Ishikawa (cell line): ENCODE measurements at regions not wholly inside any gene's neighbourhood (a gene's known extent, or its start where the extent isn't known, plus 50 kb on each side); places are given as distances from the start of the nearest gene placed in this dataset.

Experiments
- CEBPB ChIP-seq: IDR thresholded peaks from 2 replicates; pipeline ENCODE4 v1.6.1; 2012
- CREB1 ChIP-seq: IDR thresholded peaks from 2 replicates; pipeline ENCODE4 v1.6.1; 2012; ENCODE audit warnings: low read depth
- EGR1 ChIP-seq: IDR thresholded peaks from 2 replicates; pipeline ENCODE4 v1.6.1; 2012
- EP300 ChIP-seq: IDR thresholded peaks from 2 replicates; pipeline ENCODE4 v1.6.1; 2012; ENCODE audit warnings: borderline replicate concordance
- FOXM1 ChIP-seq: IDR thresholded peaks from 2 replicates; pipeline ENCODE4 v1.6.1; 2012; ENCODE audit warnings: low read depth, borderline replicate concordance
- NFIC ChIP-seq: IDR thresholded peaks from 2 replicates; pipeline ENCODE4 v1.6.1; 2012
- RAD21 ChIP-seq: IDR thresholded peaks from 2 replicates; pipeline ENCODE4 v1.6.1; 2012; ENCODE audit warnings: low read depth
- TAF1 ChIP-seq: IDR thresholded peaks from 2 replicates; pipeline ENCODE4 v1.6.1; 2012; ENCODE audit warnings: low read depth, mild to moderate bottlenecking
- TCF12 ChIP-seq: IDR thresholded peaks from 2 replicates; pipeline ENCODE4 v1.6.1; 2012; ENCODE audit warnings: low read depth
- TEAD4 ChIP-seq: IDR thresholded peaks from 2 replicates; pipeline ENCODE4 v1.6.1; 2012
- YY1 ChIP-seq: IDR thresholded peaks from 2 replicates; pipeline ENCODE4 v1.6.1; 2012; ENCODE audit warnings: low read depth
- ZBTB7A ChIP-seq: IDR thresholded peaks from 2 replicates; pipeline ENCODE4 v1.6.1; 2012; ENCODE audit warnings: low read depth
- TF ChIP-seq, protein P1 (sequence below): IDR thresholded peaks from 2 replicates; pipeline ENCODE4 v1.6.1; 2012
- TF ChIP-seq, protein P2 (sequence below): IDR thresholded peaks from 2 replicates; pipeline ENCODE4 v1.6.1; 2012; ENCODE audit warnings: low read depth, mild to moderate bottlenecking
- TF ChIP-seq, protein P3 (sequence below): IDR thresholded peaks from 2 replicates; pipeline ENCODE4 v1.6.1; 2012

DNA sequence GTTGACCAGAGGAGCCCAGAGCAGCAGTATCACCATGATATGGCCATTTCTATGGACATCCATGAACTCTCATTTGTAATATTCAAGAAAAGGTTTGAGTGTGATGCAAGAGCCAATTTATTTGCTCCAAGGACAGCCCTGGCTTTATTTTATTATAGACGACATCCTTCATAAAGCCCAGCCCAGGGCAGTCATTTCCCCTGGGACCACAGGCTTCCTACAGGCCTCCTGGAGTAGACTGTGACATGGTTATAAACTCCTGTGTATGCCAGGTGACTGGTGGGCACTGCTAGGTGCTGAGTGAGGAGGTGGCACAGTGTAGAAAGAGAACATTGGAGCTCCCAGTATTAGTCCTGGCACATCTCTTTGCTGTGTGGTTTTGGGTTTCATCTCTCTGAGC lies 120.9 kb downstream of the UTP18 start:
- TF ChIP-seq NFIC (no peak), TCF12 (no peak), EP300 (no peak)
- TF ChIP-seq, protein P1, sequence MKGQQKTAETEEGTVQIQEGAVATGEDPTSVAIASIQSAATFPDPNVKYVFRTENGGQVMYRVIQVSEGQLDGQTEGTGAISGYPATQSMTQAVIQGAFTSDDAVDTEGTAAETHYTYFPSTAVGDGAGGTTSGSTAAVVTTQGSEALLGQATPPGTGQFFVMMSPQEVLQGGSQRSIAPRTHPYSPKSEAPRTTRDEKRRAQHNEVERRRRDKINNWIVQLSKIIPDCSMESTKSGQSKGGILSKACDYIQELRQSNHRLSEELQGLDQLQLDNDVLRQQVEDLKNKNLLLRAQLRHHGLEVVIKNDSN = no peak

DNA sequence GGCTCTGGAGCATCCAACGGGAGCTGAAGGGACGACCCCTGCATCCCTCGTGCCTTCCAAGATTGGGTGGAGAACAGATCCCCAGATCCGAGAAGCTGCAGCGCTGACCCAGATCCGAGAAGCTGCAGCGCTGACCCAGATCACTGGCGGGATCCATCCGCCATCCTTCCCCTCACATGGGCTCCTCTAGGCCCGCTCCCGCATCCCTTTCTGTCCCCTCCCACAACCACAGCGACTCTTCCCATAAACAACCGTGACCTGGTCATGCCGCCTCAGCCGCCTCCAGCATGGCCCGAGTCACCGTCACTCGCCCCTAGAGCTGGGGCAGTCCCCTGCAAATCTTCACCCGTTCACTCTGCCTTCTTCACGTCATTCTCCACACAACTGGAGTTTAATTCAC lies 124.9 kb downstream of the UTP18 start:
- TF ChIP-seq TEAD4 (no peak), EP300 (no peak), NFIC (no peak), CEBPB (no peak), YY1 (no peak), FOXM1 (no peak), ZBTB7A (no peak), RAD21 (no peak), TCF12 (no peak), TAF1 (no peak), CREB1 (no peak), EGR1 (no peak)
- TF ChIP-seq, protein P2, sequence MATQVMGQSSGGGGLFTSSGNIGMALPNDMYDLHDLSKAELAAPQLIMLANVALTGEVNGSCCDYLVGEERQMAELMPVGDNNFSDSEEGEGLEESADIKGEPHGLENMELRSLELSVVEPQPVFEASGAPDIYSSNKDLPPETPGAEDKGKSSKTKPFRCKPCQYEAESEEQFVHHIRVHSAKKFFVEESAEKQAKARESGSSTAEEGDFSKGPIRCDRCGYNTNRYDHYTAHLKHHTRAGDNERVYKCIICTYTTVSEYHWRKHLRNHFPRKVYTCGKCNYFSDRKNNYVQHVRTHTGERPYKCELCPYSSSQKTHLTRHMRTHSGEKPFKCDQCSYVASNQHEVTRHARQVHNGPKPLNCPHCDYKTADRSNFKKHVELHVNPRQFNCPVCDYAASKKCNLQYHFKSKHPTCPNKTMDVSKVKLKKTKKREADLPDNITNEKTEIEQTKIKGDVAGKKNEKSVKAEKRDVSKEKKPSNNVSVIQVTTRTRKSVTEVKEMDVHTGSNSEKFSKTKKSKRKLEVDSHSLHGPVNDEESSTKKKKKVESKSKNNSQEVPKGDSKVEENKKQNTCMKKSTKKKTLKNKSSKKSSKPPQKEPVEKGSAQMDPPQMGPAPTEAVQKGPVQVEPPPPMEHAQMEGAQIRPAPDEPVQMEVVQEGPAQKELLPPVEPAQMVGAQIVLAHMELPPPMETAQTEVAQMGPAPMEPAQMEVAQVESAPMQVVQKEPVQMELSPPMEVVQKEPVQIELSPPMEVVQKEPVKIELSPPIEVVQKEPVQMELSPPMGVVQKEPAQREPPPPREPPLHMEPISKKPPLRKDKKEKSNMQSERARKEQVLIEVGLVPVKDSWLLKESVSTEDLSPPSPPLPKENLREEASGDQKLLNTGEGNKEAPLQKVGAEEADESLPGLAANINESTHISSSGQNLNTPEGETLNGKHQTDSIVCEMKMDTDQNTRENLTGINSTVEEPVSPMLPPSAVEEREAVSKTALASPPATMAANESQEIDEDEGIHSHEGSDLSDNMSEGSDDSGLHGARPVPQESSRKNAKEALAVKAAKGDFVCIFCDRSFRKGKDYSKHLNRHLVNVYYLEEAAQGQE = no peak
- TF ChIP-seq, protein P1 = no peak
- TF ChIP-seq, protein P3, sequence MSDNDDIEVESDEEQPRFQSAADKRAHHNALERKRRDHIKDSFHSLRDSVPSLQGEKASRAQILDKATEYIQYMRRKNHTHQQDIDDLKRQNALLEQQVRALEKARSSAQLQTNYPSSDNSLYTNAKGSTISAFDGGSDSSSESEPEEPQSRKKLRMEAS = no peak

DNA sequence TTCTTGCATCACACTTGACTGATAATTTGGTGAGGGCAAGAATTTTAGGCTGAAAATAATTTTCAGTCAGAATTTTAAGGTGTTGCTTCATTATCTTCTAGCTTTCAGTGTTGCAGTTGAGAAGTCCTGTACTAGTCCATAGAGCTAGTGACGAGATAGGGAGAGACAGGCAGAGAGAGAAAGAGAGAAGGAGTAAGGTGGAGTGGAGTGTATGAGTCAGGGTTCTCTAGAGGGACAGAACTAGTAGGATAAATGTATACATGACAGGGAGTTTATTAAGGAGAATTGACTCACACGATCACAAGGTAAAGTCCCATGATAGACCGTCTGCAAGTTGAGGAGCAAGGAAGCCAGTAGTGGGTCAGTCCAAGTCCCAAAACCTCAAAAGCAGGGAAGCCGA lies 127.2 kb downstream of the UTP18 start:
- TF ChIP-seq, protein P1 = no peak
- no peak for TF ChIP-seq YY1
- no peak for TF ChIP-seq RAD21
- no peak for TF ChIP-seq EP300
- TF ChIP-seq ZBTB7A = no peak
- TF ChIP-seq TCF12 = no peak
- TF ChIP-seq, protein P3 = no peak
- TF ChIP-seq TEAD4 = no peak
- TF ChIP-seq CEBPB = no peak
- no peak for TF ChIP-seq NFIC
- TF ChIP-seq FOXM1 = no peak
- no peak for TF ChIP-seq CREB1
- TF ChIP-seq, protein P2 = no peak
- TF ChIP-seq EGR1 = no peak
- TF ChIP-seq TAF1 = no peak

DNA sequence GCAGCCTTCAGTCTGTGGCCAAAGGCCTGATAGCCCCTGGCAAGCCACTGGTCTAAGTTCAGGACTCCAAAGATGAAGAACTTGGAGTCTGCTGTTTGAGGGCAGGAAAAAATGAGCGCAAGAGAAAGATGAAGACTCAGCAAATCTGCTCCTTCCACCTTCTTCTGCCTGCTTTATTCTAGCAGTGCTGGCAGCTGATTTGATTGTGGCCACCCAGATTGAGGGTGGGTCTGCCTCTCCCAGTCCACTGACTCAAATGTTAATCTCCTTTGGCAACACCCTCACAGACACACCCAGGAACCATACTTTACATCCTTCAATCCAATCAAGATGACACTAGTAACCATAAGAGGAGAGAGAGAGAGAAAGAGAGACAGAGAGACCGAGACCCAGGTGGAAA lies 127.6 kb downstream of the UTP18 start:
- TF ChIP-seq FOXM1 (no peak), CEBPB (no peak), CREB1 (no peak), TAF1 (no peak), RAD21 (no peak), EP300 (no peak), TEAD4 (no peak), NFIC (no peak), TCF12 (no peak)
- TF ChIP-seq, protein P1 = no peak
- TF ChIP-seq, protein P3 = no peak
- TF ChIP-seq, protein P2 = no peak
